Activated T-cell treated with anti-CD3 and anti-CD28 coated beads for 1 hour (primary cell): ENCODE measurements at regions not wholly inside any gene's neighbourhood (a gene's known extent, or its start where the extent isn't known, plus 50 kb on each side); places are given as distances from the start of the nearest gene placed in this dataset.

Source experiments
- DNase-seq: peaks from one replicate; pipeline ENCODE4 v3.0.0-alpha.2; 2020; ENCODE audit warnings: low read depth

GRCh38 chr1:22350924-22351767 lies 100.5 kb upstream of the ZBTB40 start:
- DNase-seq: no peak

DNA sequence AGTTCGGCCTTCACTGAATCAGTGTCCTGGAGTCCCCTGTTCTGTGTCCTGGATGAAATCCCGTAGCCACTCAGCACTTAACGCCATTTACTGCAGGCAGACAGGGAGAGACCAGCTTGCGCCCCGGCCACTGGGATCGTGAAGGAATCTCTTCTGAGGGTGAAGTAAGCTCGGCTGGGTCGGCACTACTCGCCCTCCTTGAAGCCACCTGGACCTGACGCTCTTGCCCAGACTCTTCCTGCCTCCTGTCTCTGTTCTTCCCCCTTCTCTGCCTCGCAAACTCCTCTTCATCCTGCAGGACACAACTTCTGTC lies 99.9 kb upstream of the ZBTB40 start:
- no peak for DNase-seq

DNA sequence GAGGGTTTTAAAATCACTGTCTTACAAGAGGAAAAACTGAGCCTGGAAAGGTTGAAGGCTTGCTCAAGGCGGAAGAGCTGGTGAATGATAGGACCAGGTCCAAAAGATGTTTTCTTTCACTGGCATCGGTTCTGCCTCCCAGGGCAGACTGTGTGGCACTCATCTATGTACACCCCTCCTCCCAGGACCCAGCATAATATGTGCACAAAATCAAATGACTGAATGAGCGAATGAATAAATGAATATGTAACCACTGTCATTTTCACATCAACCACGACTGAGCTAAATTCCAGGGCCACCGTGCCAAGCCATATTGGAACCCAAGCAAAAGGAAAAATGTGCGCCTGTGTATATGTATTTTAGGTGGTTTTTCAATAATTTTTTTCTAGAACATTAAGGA lies 99.3 kb upstream of the ZBTB40 start:
- no peak for DNase-seq

- DNase-seq: no peak
These were observed 98.8 kb upstream of the ZBTB40 start for GRCh38 chr1:22352896-22353295.

DNA sequence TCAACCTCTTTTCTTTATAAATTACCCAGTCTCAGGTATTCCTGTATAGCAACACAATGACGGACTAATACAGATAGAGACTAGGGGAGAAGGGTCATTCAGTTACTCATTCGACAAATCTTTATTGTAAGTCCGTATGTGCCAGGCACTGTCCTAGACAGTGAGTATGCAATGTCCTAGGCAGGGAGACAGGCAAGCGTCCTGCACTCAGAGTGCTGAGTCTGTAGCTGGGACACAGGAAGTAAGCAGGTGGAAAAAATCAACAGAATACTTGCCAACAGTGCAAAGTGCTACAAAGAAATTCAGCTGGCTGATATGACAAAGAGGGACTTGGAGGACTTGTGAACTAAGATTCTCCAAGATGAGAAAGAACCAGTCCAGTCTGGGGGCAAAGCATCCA lies 92.2 kb upstream of the ZBTB40 start:
- DNase-seq: no peak

DNA sequence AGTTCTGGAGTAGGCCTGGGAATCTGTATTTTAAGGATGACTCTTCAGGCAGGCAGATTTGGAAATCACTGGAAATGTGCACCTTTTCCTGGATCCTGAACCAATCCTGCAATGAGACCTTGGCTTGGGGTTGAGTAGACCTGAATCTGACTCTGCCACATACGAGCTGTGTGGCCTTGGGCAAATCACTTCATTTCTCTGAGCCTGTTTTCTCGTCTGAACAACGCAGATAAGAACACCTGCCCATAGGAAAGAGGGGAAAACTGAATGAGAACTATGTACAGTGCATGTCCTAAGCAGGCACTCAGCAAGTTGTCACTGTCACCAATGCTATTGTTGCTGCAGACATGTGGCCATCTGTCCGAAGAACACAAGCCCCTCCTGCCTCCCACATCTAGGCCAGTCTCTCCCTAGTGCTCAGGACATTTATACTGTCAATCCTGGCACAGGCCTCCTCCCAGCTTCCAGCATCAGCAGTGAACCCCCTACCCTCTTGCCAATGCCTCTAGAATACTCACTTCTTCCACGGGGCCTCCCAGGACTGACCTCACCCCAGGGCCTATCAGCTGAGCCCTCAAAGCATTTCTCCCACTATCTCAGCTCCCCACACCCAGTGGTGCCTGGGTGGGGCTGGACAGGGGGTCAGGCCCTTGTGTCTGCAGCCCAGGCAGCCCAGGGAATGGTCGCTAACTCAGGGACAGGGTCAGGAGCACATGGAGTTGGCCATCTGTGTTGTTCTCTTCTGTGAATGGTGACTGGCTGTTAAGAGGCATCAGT lies 88.8 kb upstream of the ZBTB40 start:
- no peak for DNase-seq

DNA sequence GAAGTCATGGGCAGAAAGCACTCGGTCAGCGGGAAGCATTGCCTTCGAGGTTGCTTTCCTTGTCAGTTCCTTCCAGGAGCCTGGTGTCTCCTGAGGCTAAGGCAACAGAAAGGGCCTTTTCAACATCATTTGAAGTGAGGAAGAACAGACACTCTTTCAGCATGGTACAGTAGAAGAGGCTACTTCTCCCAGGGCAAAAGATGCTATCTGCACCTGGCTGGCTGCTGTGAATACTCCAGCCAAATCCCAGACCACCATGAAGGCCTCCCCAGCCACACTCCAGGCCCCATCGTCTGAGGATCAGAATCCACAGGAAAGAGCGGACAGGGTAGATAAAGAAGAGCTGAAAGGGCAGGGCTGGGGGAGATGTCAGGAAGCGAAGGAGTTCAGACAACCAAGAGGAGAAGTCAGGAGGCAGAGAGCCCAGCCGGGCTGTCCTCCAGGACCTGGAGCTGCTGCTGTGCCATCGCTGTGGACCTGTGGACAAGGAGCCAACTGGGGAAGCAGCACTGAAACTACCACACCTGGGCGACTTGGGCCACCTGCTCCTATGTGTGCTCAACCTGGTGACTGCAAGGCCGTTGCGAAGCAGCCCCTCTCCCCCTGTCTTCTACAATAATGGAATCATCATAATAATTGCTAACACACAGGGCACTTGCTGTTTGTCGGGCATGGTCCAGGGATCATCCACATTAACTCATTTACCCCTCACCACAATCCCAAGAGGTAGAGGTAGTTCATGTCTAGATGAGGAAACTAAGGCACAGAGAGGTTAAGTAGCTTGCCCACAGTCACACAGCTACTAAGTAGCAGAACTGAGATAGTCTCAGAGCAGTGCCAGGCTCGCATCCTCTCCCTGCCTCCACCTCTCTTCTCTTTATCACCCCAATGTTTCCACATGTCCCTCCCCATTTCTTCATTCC lies 88.0 kb upstream of the ZBTB40 start:
- DNase-seq: no peak

GRCh38 chr1:22364326-22364650 lies 87.4 kb upstream of the ZBTB40 start:
- DNase-seq: no peak

DNA sequence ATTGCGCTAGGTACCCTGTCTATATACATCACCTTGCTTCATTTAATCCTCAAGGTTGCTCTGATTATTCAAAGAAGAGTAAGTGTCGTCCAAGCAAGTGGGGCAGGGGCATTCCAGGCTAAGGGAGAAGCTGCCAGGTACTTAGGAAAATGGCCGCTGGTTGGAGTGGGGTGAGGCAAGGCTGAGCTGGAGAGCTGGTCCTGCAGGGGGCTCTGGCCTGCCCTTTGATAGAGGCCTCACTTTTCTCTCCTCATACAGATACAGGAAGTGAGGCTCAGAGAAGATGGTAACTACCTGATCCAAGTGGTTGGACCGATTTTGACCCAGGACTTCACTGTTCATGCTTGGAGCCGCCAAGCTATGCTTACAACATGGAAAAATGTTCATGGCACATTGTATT lies 86.9 kb upstream of the ZBTB40 start:
- DNase-seq: no peak

DNA sequence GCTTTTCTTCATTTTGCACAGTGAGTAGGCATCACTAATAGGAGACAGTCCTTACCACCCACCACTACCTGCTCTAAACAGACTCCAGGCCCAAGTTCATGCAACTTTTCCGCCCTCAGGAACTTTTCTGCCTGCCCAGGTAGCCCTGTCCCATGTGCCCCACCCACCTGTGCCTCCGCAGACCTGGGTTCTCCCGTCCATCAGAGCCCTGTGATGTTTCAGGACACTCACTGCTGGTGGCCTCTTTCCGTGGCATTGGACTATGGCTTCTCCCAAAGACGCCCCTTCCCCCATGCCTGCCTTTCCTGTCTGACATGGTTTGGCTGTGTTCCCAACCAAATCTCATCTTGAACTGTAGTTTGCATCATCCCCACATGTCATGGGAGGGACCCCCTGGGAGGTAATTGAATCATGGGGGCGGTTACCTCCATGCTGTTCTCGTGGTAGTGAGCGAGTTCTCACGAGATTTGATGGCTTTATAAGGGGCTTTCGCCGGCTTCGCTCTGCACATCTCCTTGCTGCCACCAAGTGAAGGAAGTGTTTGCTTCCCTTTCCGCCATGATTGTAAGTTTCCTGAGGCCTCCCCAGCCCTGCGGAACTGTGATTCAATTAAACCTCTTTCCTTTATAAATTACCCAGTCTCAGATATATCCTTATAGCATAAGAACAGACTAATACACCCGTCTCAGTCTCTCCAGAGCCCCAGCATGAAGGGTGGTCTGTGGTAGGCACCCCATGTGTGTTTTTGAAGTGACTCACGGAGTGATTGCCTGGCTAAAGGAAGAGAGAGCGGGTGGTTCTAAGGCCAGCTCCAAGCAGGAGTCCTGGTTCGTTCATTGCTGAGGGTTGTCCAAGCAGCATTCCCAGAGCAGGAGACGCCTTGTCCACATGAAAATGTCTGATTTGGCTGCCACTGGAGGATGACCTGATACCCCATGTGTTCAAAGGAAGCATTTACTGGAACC lies 86.0 kb upstream of the ZBTB40 start:
- DNase-seq: no peak

- no peak for DNase-seq
These were observed 85.3 kb upstream of the ZBTB40 start for GRCh38 chr1:22366346-22366745.

GRCh38 chr1:22368125-22368524 lies 83.5 kb upstream of the ZBTB40 start:
- DNase-seq: no peak

DNA sequence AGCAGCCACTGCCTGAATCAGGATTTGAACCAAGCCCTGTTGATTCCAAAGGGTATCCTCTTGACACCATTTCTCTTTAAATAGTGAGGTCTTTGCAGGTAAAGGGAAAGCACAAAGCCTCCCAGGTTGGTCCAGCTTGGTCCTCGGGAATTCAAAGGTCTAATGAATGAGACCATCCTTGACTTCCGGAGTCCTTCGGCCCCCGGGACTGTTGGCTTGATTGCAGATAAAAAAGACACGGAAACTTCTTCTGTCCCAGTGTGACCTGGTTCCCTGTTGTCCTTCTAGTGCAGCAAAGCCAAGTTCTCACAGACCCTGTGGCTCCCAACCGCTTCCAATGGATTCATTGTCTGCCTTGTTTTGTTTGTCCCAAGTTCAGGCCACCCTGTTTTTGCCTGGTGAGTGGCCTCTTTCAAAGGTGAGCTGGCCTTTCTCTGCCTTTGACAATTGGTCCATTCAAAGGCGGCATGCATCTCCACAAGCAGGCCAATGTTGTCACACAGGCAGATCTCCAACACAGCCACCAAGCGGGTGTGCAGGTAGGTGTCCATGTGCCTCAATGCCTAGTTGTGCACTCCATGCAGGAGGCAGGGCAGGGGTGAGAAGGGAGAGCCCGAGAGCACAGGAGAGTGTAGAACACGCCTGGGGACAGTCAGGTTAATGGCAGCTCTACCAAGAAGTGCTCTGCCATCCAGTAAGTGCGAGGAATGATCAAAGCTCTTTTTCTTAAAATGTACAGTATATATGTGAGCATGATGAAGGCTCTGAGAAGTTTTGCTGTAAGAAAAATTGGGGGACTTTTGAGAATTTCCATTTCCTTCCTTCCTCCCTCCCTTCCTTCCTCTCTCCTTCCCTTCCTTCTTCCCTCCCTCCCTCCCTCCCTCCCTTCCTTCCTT lies 82.1 kb upstream of the ZBTB40 start:
- no peak for DNase-seq

DNA sequence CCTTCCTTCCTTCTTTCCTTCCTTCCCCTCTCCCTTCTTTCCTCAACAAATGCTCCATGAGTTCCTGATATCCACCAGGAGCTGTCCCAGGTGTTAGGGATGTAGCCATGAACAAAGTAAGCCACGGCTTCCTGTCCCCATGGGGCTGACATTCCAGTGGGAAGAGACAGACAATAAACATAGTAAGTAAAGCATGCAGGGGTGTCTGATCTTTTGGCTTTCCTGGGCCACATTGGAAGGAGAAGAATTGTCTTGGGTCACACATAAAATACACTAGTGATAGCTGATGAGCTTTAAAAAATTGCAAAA lies 81.5 kb upstream of the ZBTB40 start:
- no peak for DNase-seq

DNA sequence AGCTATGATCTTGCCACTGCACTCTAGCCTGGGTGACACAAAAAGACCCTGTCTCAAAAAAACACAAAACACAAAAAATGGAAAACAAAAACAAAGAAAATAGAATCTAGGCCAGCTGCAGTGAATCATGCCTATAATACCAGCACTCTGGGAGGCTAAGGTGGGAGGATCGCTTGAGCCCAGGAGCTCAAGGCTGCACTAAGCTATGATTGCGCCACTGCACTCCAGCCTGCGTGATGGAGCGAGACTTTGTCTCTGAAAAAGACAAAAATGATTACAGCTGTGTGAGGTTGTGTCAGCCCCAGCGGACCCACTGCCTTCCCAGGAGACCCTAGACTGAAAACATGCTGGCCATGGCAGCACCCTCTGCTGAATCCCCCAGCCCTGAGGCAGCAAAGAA lies 80.2 kb upstream of the ZBTB40 start:
- DNase-seq: no peak

DNA sequence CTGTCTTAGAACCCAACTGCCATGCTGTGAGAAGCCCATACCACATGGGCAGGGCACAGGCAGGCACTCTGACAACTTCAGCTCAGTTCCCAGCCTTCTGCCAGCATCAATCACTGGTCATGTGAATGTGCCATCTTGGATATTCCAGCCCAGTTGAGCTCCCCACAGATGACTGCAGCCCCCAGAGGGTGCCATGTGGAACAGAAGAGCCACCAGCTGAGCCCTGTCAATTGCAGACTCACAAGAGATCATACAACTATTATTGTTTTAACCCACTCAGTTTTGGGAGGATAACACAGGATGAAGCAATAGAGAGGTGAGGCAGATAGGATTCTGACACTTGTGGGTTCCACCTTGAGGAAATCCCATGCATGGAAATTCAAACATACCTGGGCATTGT lies 78.4 kb upstream of the ZBTB40 start:
- DNase-seq: no peak

GRCh38 chr1:22374001-22374400 lies 77.7 kb upstream of the ZBTB40 start:
- DNase-seq: no peak

- DNase-seq: no peak
These were observed 76.0 kb upstream of the ZBTB40 start for GRCh38 chr1:22375601-22376000.

DNA sequence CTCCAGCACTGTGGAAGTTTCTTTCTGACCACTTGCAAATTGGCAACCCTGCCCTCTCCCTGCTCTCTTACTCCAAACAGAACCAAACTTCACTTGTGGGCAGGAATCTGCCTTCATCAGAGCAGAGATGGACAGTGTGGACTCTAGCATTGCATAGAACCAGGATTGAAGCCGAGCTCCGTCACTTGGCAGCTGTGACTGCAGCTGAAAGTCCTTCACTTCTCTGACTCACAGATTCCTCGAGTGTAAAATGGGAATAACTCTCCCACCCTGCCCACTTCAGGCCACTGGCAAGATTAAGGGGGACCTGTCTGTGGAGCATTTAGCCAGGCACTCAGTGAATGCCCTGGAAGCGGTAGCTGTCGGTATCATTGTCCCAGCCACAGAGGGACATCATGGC lies 75.7 kb upstream of the ZBTB40 start:
- no peak for DNase-seq

- DNase-seq: no peak
These were observed 75.1 kb upstream of the ZBTB40 start for GRCh38 chr1:22376546-22376945.

DNA sequence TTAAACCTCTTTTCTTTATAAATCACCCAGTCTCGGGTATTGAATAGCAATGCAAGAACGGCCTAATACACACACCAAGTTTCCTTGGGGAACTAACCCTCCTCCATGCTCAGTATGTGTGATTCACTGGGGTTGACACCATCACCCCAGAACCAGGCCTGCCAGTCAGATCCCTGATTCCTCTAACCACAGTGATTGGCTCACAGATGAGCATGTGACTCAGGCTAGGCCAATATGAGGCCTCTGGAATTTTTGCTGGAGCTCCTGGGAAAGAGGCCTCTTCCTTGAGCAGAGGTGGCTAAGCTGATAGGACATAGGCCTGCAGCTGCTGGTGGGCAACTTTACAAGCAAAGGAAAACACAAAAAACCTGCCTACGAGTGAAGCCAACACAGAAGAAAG lies 74.7 kb upstream of the ZBTB40 start:
- no peak for DNase-seq
